GM23248 (cell line): ENCODE measurements at regions not wholly inside any gene's neighbourhood (a gene's known extent, or its start where the extent isn't known, plus 50 kb on each side); places are given as distances from the start of the nearest gene placed in this dataset.

ENCODE experiments used
- EZH2 ChIP-seq: fragments of 200-600 bp; sonication (generic); IDR thresholded peaks from 2 replicates; pipeline ENCODE4 v1.6.1; 2018; ENCODE audit warnings: antibody characterized with exemption, mild to moderate bottlenecking; ENCODE audit not compliant: insufficient read depth, poor library complexity, severe bottlenecking
- EZH2phosphoT487 ChIP-seq: fragments of 200-600 bp; sonication (generic); IDR thresholded peaks from 2 replicates; pipeline ENCODE4 v1.6.1; 2018; ENCODE audit warnings: antibody characterized with exemption, moderate library complexity, mild to moderate bottlenecking, low read depth; ENCODE audit not compliant: insufficient read depth

DNA sequence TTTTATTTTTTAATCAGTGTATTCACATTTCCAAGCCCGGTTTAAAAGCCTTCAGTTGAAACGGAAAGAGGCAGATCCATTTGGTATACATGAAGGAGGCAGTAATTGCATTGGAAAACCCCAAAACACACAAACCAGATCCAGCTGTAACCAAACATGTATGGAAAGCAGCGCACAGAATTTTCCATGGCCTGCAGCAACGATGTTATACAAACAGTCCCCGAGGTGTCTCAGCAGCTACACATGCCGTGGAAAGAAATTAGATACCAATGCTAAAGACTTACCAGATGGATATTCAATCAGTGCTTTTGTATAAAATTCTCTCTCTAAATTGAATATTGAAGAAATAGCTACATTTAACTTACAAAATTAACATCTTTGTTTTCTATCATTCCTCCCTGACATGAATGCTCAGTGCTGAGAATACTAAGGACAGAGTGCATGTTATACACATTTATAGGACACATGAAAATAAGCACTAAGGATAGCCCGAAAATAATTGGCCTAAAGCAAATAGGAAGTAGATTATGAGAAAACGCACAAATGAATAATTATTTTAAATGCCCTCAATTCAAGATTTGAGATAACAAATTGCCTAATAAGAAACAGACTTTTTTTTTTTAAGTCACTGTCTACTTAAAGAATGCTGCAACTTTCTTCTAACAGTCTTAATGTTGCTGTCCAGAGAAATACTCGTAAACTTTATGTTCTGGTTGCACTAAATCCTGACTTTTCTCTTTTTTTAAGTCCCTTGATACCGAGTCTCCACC, 713.1 kb downstream of the HDGFL1 start:
- TF ChIP-seq EZH2 = no peak
- no peak for TF ChIP-seq EZH2phosphoT487
